GM13977 (cell line): ENCODE measurements at regions not wholly inside any gene's neighbourhood (a gene's known extent, or its start where the extent isn't known, plus 50 kb on each side); places are given as distances from the start of the nearest gene placed in this dataset.

Source experiments
- DNase-seq: peaks from one replicate; pipeline ENCODE4 v3.0.0; 2012; ENCODE audit warnings: low spot score
- in situ Hi-C: fragments of 300-500 bp; cut with MboI; formaldehyde crosslinking; loops from one replicate; pipeline ENCODE4 v1.12.0; 2022; ENCODE audit warnings: low sequenced_read_pairs, low pct_unique_long_range_greater_than_20kb, mixed read lengths, inconsistent platforms; ENCODE audit not compliant: unreplicated experiment
- TF ChIP-seq, protein P1 (sequence below): IDR thresholded peaks from 2 replicates; pipeline ENCODE4 v1.5.1; 2012; ENCODE audit warnings: mild to moderate bottlenecking, control low read depth; ENCODE audit not compliant: insufficient read depth; ENCODE audit errors: extremely low read depth, missing control alignments

DNA sequence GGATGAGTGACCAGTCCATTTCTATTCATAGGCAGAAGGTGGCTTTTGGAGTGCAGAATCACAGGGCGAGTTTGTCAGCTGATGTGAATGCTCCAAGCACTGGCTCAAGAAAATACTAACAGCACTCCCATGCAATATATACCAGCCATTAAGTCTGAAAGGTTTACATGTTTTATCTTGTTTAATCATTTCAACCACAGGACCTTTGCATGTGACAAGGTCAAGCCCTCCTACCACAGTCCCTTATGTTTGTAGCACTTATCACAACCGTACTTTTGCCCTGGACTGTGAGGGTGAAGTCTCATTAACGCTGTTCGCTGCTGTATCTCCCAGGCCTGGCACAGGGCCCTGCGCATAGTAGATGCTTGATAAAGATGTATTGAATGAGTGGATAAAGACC, 99.3 kb upstream of the PMEPA1 start:
- TF ChIP-seq, protein P1, sequence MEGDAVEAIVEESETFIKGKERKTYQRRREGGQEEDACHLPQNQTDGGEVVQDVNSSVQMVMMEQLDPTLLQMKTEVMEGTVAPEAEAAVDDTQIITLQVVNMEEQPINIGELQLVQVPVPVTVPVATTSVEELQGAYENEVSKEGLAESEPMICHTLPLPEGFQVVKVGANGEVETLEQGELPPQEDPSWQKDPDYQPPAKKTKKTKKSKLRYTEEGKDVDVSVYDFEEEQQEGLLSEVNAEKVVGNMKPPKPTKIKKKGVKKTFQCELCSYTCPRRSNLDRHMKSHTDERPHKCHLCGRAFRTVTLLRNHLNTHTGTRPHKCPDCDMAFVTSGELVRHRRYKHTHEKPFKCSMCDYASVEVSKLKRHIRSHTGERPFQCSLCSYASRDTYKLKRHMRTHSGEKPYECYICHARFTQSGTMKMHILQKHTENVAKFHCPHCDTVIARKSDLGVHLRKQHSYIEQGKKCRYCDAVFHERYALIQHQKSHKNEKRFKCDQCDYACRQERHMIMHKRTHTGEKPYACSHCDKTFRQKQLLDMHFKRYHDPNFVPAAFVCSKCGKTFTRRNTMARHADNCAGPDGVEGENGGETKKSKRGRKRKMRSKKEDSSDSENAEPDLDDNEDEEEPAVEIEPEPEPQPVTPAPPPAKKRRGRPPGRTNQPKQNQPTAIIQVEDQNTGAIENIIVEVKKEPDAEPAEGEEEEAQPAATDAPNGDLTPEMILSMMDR = no peak
- in situ Hi-C loops = no loop called here
- no peak for DNase-seq

DNA sequence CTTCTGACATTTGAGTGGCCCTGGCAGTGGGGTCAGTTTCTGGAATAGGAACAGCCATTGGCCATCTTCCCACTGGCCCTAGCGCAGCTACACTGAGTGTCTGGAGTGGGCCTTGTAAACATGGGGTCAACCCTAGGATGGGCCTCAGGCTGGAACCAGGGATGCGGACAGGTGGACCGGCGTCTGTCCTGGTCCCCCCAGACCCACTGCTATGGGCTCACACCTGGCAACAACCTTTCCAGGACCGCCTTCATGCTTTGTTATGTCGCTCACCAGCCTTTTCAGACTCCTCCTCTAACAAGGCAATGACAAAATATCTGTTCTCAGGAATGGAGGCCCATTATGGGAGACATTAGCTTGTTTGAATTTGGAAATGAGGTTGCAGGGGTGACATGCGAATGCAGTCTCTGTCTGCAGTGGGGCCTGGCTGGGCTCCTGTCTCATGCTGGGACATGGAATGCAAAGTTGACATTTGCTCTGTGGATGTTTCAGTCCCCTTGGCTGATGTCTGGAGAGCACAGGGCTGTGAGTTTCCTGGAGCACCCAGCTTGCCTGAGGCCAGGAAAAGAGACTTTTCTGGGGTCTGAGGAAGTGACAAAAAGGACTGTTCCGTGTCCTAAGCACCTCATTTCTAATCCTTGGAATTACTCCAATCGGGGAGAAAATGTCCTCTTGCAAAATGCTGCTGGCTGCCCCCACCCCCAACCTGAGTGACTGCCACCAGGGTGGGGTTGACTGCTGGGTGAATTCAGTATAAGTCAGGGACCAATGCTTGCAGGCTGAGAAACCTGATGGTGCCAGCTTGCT, 98.7 kb upstream of the PMEPA1 start:
- TF ChIP-seq, protein P1 = no peak
- in situ Hi-C loops = no loop called here
- no peak for DNase-seq

DNA sequence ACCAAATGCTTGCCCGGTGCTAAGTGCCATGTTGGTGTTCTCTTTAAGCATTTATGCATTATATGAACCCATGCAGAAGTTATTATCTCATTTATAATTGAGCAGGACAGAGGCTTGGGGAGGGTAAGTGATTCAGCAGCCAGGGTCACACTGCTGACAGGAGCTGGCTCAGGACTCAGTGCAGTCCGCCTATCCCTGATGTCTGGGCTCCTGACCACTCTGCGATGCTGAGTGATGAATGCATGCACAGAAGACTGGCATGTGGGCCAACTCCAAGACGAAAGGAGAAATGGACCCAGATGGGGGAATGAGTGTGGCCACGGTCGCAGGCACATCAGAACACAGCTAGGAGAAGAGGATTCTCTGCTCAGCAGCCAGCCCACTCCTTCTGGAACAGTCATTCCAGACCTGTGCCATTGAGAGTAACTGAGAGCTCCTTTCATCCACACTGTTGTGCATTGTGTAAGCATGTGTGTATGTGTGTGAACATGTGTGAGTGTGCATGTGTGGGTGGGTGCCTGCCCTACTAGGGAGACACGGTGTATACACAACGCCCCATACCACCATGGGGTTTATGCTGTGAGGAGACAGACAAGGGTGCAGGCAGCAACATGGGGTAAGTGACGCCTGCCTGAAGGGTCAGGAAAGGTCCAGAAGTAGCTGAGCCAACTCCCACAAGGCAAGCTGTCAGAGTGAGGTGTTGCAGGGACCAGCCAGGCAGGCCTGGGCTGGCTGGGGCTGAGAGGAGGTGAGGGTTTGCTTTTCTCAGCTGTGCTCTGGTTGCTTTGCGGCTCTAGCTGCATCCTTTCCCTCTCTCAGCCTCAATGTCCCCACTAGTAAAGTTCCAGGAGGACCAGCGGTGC, 97.8 kb upstream of the PMEPA1 start:
- in situ Hi-C loops = no loop called here
- TF ChIP-seq, protein P1 = no peak

DNA sequence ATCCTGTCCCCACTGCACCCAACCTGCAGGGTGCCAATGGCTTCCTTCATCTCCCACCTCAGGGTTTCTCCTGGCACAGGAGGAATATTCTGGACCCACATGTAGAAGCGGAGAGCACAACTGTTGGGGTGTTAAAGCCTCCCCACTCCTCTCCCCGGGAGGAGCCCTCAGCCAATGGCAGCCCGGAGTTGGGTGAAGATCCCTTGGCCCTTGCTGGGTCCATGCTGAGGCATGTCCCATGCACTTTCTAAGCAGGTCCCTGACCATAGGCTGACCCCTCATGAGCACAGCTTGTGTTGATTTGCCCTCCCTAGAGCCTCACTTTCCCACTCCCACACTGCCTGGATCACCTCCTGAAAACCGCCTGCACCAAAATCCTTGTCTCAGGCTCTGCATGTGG, 97.2 kb upstream of the PMEPA1 start:
- no peak for DNase-seq
- in situ Hi-C loops = no loop called here
- TF ChIP-seq, protein P1 = no peak

More for the DNA sequence above, 97.8 kb upstream of the PMEPA1 start:
- DNase-seq = no peak

DNA sequence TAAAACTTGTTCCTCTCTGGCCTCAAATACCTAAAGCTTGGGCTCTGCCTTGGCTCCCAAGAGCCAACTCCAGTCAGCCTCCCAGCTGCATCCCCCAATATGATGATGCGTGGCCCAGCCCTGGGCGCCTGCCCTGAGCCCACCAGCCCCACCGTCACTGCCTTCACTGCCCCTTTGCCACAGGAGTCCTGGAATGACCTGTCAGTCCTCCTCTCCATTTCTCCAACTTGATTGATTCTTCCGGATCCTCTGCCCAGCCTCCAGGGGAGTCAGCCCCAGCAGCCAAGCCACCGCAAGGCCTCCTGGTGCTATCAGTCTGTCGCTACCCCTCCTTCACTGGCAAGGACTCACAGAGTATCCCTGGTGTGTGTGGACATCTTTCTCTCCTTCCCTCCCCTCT, 96.7 kb upstream of the PMEPA1 start:
- in situ Hi-C loops = no loop called here
- TF ChIP-seq, protein P1 = no peak
- no peak for DNase-seq

DNA sequence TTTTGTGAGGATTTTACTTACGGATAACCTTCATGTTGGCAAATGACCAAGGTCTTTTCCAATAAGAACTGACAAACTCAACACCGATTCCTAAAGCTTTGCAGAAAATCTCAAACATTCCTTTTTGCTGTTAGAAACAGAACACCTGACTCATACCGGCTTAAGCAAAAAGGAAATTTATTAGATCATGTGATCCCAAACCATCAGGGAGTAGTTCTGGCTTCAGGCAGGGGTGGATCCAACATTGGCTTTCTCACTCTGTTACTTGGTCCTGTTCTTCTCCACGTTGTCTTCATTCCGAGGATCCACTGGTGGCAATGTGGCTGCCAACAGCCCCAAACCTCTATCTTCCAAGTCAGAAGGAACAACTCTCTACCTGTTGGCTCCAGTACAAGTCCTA, 95.9 kb upstream of the PMEPA1 start:
- in situ Hi-C loops = no loop called here
- TF ChIP-seq, protein P1 = no peak

More for the DNA sequence above, 95.9 kb upstream of the PMEPA1 start:
- DNase-seq = no peak
